ENCODE measurements at regions not wholly inside any gene's neighbourhood (a gene's known extent, or its start where the extent isn't known, plus 50 kb on each side); places are given as distances from the start of the nearest gene placed in this dataset.

- TF ChIP-seq CTCF (IDR thresholded peaks at IDR 0.05; ENCODE audit: insufficient read depth, low read length, missing control alignments), result no peak
- ChIA-PET POLR2A (no interaction called here), CTCF (no interaction called here)
- no peak for DNase-seq (ENCODE audit: low read depth, low spot score)
- no peak overlapping the region for H3K4me3 ChIP-seq (ENCODE audit: low read depth, low read length)
These were observed 166.4 kb downstream of the DUSP6 start for GRCh38 chr12:89185889-89186288.

GRCh38 chr12:89185181-89185580, 167.1 kb downstream of the DUSP6 start:
- no peak for DNase-seq (ENCODE audit: low read depth, low spot score)
- no peak for TF ChIP-seq CTCF (IDR thresholded peaks at IDR 0.05; ENCODE audit: insufficient read depth, low read length, missing control alignments)
- ChIA-PET CTCF (no interaction called here), POLR2A (no interaction called here)
- H3K4me3 ChIP-seq (ENCODE audit: low read depth, low read length), result no peak overlapping the region

- TF ChIP-seq CTCF (IDR thresholded peaks at IDR 0.05; ENCODE audit: insufficient read depth, low read length, missing control alignments), result no peak
- DNase-seq (ENCODE audit: low read depth, low spot score), result no peak
- ChIA-PET CTCF (no interaction called here), POLR2A (no interaction called here)
- no peak overlapping the region for H3K4me3 ChIP-seq (ENCODE audit: low read depth, low read length)
These were observed 168.3 kb downstream of the DUSP6 start for GRCh38 chr12:89183985-89184435.

- CTCF ChIA-PET, result no interaction called here
These were observed 170.9 kb downstream of the DUSP6 start for GRCh38 chr12:89181271-89181920.

GRCh38 chr12:89180496-89180895, 171.8 kb downstream of the DUSP6 start:
- DNase-seq (ENCODE audit: low read depth, low spot score), result no peak
- CTCF ChIA-PET, result no interaction called here
- no peak for TF ChIP-seq CTCF (IDR thresholded peaks at IDR 0.05; ENCODE audit: insufficient read depth, low read length, missing control alignments)
- POLR2A ChIA-PET, result no interaction called here
- H3K4me3 ChIP-seq (ENCODE audit: low read depth, low read length), result no peak overlapping the region

More at GRCh38 chr12:89181271-89181920, 170.9 kb downstream of the DUSP6 start:
- POLR2A ChIA-PET, result no interaction called here
- DNase-seq (ENCODE audit: low read depth, low spot score), result no peak
- no peak overlapping the region for H3K4me3 ChIP-seq (ENCODE audit: low read depth, low read length)
- no peak for TF ChIP-seq CTCF (IDR thresholded peaks at IDR 0.05; ENCODE audit: insufficient read depth, low read length, missing control alignments)

GRCh38 chr12:89179983-89180382, 172.3 kb downstream of the DUSP6 start:
- ChIA-PET POLR2A (interaction anchor here (0.6 kb wide), 1 partner anchor 44 kb away, joined by 3 read pairs; no protein-coding TSS in a partner anchor), CTCF (no interaction called here)
- no peak overlapping the region for H3K4me3 ChIP-seq (ENCODE audit: low read depth, low read length)
- DNase-seq (ENCODE audit: low read depth, low spot score), result no peak
- no peak for TF ChIP-seq CTCF (IDR thresholded peaks at IDR 0.05; ENCODE audit: insufficient read depth, low read length, missing control alignments)
